Thyroid gland (tissue), 4 donors: ENCODE measurements at regions not wholly inside any gene's neighbourhood (a gene's known extent, or its start where the extent isn't known, plus 50 kb on each side); places are given as distances from the start of the nearest gene placed in this dataset.

Source experiments
- POLR2A ChIP-seq, 2 donors: fragments of 450-650 bp; IDR thresholded peaks; one replicate each; pipeline ENCODE4 v1.6.1; 2017; ENCODE audit warnings: antibody characterized with exemption in 2 of 2, mild to moderate bottlenecking in 2 of 2, moderate library complexity in 1 of 2
- TF ChIP-seq, protein P1 (sequence below), 6 experiments: fragments of 200-600 bp in 3 of 6; fragments of 450-650 bp in 3 of 6; sonication (generic) in 3 of 6; IDR thresholded peaks; one replicate each; pipeline ENCODE4 v1.5.1; 2016 to 2019; ENCODE audit warnings: antibody characterized with exemption in 6 of 6, mild to moderate bottlenecking in 2 of 6, inconsistent platforms in 1 of 6, moderate library complexity in 1 of 6

DNA sequence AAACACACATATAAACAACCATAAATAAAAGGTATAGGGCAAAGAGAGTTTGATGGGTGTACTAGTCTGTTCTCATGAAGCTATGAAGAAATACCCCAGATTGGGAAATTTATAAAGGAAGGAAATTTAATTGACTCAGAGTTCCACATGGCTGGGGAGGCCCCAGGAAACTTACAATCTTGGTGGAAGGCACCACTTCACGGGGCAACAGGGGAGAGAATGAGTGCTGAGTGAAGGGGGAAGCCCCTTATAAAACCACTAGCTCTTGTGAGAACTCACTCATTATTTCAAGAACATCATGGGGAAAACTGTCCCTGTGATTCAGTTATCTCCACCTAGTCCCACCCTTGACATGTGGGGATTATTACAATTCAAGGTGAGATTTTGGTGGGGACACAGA, 385.9 kb upstream of the ANO5 start:
- TF ChIP-seq, protein P1, sequence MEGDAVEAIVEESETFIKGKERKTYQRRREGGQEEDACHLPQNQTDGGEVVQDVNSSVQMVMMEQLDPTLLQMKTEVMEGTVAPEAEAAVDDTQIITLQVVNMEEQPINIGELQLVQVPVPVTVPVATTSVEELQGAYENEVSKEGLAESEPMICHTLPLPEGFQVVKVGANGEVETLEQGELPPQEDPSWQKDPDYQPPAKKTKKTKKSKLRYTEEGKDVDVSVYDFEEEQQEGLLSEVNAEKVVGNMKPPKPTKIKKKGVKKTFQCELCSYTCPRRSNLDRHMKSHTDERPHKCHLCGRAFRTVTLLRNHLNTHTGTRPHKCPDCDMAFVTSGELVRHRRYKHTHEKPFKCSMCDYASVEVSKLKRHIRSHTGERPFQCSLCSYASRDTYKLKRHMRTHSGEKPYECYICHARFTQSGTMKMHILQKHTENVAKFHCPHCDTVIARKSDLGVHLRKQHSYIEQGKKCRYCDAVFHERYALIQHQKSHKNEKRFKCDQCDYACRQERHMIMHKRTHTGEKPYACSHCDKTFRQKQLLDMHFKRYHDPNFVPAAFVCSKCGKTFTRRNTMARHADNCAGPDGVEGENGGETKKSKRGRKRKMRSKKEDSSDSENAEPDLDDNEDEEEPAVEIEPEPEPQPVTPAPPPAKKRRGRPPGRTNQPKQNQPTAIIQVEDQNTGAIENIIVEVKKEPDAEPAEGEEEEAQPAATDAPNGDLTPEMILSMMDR (IDR thresholded peaks at IDR 0.05), result no peak
- no peak for TF ChIP-seq POLR2A (IDR thresholded peaks at IDR 0.05)
